Mammary epithelial cell (primary cell): ENCODE measurements at regions not wholly inside any gene's neighbourhood (a gene's known extent, or its start where the extent isn't known, plus 50 kb on each side); places are given as distances from the start of the nearest gene placed in this dataset.

Experiments
- CTCF ChIP-seq, 2 donors: IDR thresholded peaks in 1 of 2; conservative IDR thresholded peaks in 1 of 2; 2 replicates each; pipeline ENCODE4 v1.5.1; 2011 to 2012; ENCODE audit warnings: inconsistent platforms in 2 of 2, low read length in 2 of 2, mild to moderate bottlenecking in 2 of 2, control low read depth in 1 of 2, low read depth in 1 of 2; ENCODE audit not compliant: insufficient read depth in 1 of 2; ENCODE audit errors: extremely low read depth in 1 of 2
- EZH2 ChIP-seq: IDR thresholded peaks from 2 replicates; pipeline ENCODE4 v1.6.1; 2012; ENCODE audit warnings: low read length, inconsistent platforms, borderline replicate concordance

- no peak for TF ChIP-seq CTCF (conservative IDR thresholded peaks at IDR 0.05 in 1 of 2, IDR thresholded peaks at IDR 0.05 in 1 of 2; ENCODE audit: extremely low read depth in 1 of 2, insufficient read depth in 1 of 2, low read depth in 1 of 2, low read length in 2 of 2)
- no peak for TF ChIP-seq EZH2
Observed at GRCh38 chr22:48589901-48590300, 1237.8 kb downstream of the BRD1 start.
